ENCODE measurements at regions not wholly inside any gene's neighbourhood (a gene's known extent, or its start where the extent isn't known, plus 50 kb on each side); places are given as distances from the start of the nearest gene placed in this dataset.

- TF ChIP-seq CTCF (optimal IDR thresholded peaks at IDR 0.05 in 1 of 3, IDR thresholded peaks at IDR 0.05 in 1 of 3, conservative IDR thresholded peaks at IDR 0.05 in 1 of 3; ENCODE audit: extremely low read depth in 1 of 3, insufficient read depth in 2 of 3, low read length in 3 of 3): no peak
- TF ChIP-seq EZH2 (IDR thresholded peaks at IDR 0.05; ENCODE audit: low read length): no peak
These were observed 366.7 kb downstream of the NSUN3 start for GRCh38 chr3:94429517-94429916.

Measured in keratinocyte (primary cell).